ENCODE measurements at regions not wholly inside any gene's neighbourhood (a gene's known extent, or its start where the extent isn't known, plus 50 kb on each side); places are given as distances from the start of the nearest gene placed in this dataset.

GRCh38 chr11:113553235-113553634 lies 78.0 kb upstream of the DRD2 start:
- ATAC-seq: peak; percentile 88
- Histone ChIP-seq H3K79me2 (ENCODE audit: insufficient read depth, low read length) (no peaks in the 10 kb centered on the region), H3K36me3 (ENCODE audit: control insufficient read depth in 1 of 2, insufficient read depth in 2 of 2, low read length in 2 of 2) (no peaks in the 10 kb centered on the region), H3K27me3 (ENCODE audit: insufficient read depth, low read length) (no peaks in the 10 kb centered on the region), H3K9me2 (ENCODE audit: insufficient read depth) (no peaks in the 10 kb centered on the region), H3K4me2 (ENCODE audit: low read length) (peak overlapping the region; percentile 46), H3K9me3 (ENCODE audit: control insufficient read depth in 1 of 2, insufficient read depth in 1 of 2, low read depth in 1 of 2, low read length in 2 of 2) (no peaks in the 10 kb centered on the region), H3K27ac (ENCODE audit: low read depth, low read length) (no peak overlapping the region), H2AFZ (ENCODE audit: low read depth, low read length, poor library complexity, severe bottlenecking) (no peak overlapping the region), H4K20me1 (ENCODE audit: insufficient read depth) (no peaks in the 10 kb centered on the region), H3K4me1 (ENCODE audit: control insufficient read depth in 1 of 2, insufficient read depth in 2 of 2, low read length in 2 of 2) (peaks cover 11 to 16% of the 10 kb centered on the region in 2 experiments), H3K4me3 (replicated peaks in 1 of 2; ENCODE audit: low read depth in 1 of 2, low read length in 2 of 2) (no peak overlapping the region), H3K9ac (ENCODE audit: low read length) (no peak overlapping the region)
- RAD21 ChIA-PET (ENCODE audit: low non-redundant PET in 1 of 2, low total read pairs in 2 of 2, uncharacterized antibody in 2 of 2, unreplicated experiment in 2 of 2): no interaction called here
- no TSS peak for BruUV-seq (replicated peaks)
- intact Hi-C loops (cut with micrococcal nuclease): no loop called here
- CTCF ChIA-PET: interaction anchor here (2.8 kb wide), 1 partner anchor 176 kb away, joined by 9 read pairs; no protein-coding TSS in a partner anchor
- TF ChIP-seq CBX3 (IDR thresholded peaks at IDR 0.05; ENCODE audit: low read depth): no peak
- no peak for TF ChIP-seq SP1 (IDR thresholded peaks at IDR 0.05; ENCODE audit: low read depth)
- no peak for TF ChIP-seq ZFX (IDR thresholded peaks at IDR 0.05)
- no peak for TF ChIP-seq EZH2 (IDR thresholded peaks at IDR 0.05)
- no peak for TF ChIP-seq YY1 (IDR thresholded peaks at IDR 0.05; ENCODE audit: extremely low read depth, insufficient replicate concordance, low read depth, low read length)
- TF ChIP-seq RAD21 (IDR thresholded peaks at IDR 0.05; ENCODE audit: low read depth): no peak
- TF ChIP-seq FOSL1 (IDR thresholded peaks at IDR 0.05; ENCODE audit: low read depth): peak; percentile 53; the same call in 1 of the 2 replicates
- TF ChIP-seq MAX (IDR thresholded peaks at IDR 0.05): 0 out of 2 replicates have a peak, but pooled peaks have one; percentile 15
- POLR2A ChIA-PET: no interaction called here
- DNase-seq (ENCODE audit: low read depth, low spot score): peak; percentile 41

- DNase-seq (ENCODE audit: low read depth, low spot score): no peak
- H3K9me3 ChIP-seq (ENCODE audit: control insufficient read depth in 1 of 2, insufficient read depth in 1 of 2, low read depth in 1 of 2, low read length in 2 of 2): no peaks in the 10 kb centered on the region
- H3K4me3 ChIP-seq (replicated peaks in 1 of 2; ENCODE audit: low read depth in 1 of 2, low read length in 2 of 2): no peak overlapping the region
- BruUV-seq (replicated peaks): no TSS peak
- no peak for ATAC-seq
- no peaks in the 10 kb centered on the region for H3K36me3 ChIP-seq (ENCODE audit: control insufficient read depth in 1 of 2, insufficient read depth in 2 of 2, low read length in 2 of 2)
- H3K9me2 ChIP-seq (ENCODE audit: insufficient read depth): no peaks in the 10 kb centered on the region
- peaks cover 11 to 16% of the 10 kb centered on the region in 2 experiments for H3K4me1 ChIP-seq (ENCODE audit: control insufficient read depth in 1 of 2, insufficient read depth in 2 of 2, low read length in 2 of 2)
- H4K20me1 ChIP-seq (ENCODE audit: insufficient read depth): no peaks in the 10 kb centered on the region
- H3K9ac ChIP-seq (ENCODE audit: low read length): no peak overlapping the region
- POLR2A ChIA-PET: no interaction called here
- no peaks in the 10 kb centered on the region for H3K79me2 ChIP-seq (ENCODE audit: insufficient read depth, low read length)
- no peak overlapping the region for H3K4me2 ChIP-seq (ENCODE audit: low read length)
- H2AFZ ChIP-seq (ENCODE audit: low read depth, low read length, poor library complexity, severe bottlenecking): no peak overlapping the region
- peaks cover 4% of the 10 kb centered on the region; the same call in 1 of the 2 replicates for H3K27me3 ChIP-seq (ENCODE audit: insufficient read depth, low read length)
- intact Hi-C loops (cut with micrococcal nuclease): no loop called here
- RAD21 ChIA-PET (ENCODE audit: low non-redundant PET in 1 of 2, low total read pairs in 2 of 2, uncharacterized antibody in 2 of 2, unreplicated experiment in 2 of 2): no interaction called here
- no peak overlapping the region for H3K27ac ChIP-seq (ENCODE audit: low read depth, low read length)
- CTCF ChIA-PET: interaction anchor here (2.8 kb wide), 1 partner anchor 177 kb away, joined by 9 read pairs; no protein-coding TSS in a partner anchor
- TF ChIP-seq RAD21 (IDR thresholded peaks at IDR 0.05; ENCODE audit: low read depth) (no peak), ZBTB33 (IDR thresholded peaks at IDR 0.05; ENCODE audit: extremely low read depth, insufficient replicate concordance, low read length) (no peak), YY1 (IDR thresholded peaks at IDR 0.05; ENCODE audit: extremely low read depth, insufficient replicate concordance, low read depth, low read length) (no peak), ATF3 (IDR thresholded peaks at IDR 0.05) (no peak), SIN3A (IDR thresholded peaks at IDR 0.05; ENCODE audit: low read depth) (no peak), CTCF (IDR thresholded peaks at IDR 0.05 in 2 of 3, conservative IDR thresholded peaks at IDR 0.05 in 1 of 3; ENCODE audit: borderline replicate concordance in 1 of 3, insufficient read depth in 1 of 3, low read depth in 2 of 3, low read length in 2 of 3) (no peak), ZNF274 (IDR thresholded peaks at IDR 0.05; ENCODE audit: low read depth, low read length) (no peak), EZH2 (IDR thresholded peaks at IDR 0.05) (no peak), MAX (IDR thresholded peaks at IDR 0.05) (no peak)
Observed at GRCh38 chr11:113552271-113552670, 77.1 kb upstream of the DRD2 start.

Measured in HCT116 (cell line).